OCI-M2 (cell line): ENCODE measurements at regions not wholly inside any gene's neighbourhood (a gene's known extent, or its start where the extent isn't known, plus 50 kb on each side); places are given as distances from the start of the nearest gene placed in this dataset.

Source experiments
- DNase-seq: peaks from one replicate; lab custom pipeline; 2025; ENCODE audit not compliant: unreplicated experiment; lab: John Stamatoyannopoulos, UW

GRCh38 chr5:167792514-167792913, 498.9 kb upstream of the WWC1 start:
- no peak for DNase-seq

- no peak for DNase-seq
Observed at GRCh38 chr5:167793700-167794099, 497.7 kb upstream of the WWC1 start.

GRCh38 chr5:167794121-167794520, 497.3 kb upstream of the WWC1 start:
- no peak for DNase-seq

- DNase-seq = no peak
Observed at GRCh38 chr5:167796672-167797071, 494.8 kb upstream of the WWC1 start.

- DNase-seq = no peak
Observed at GRCh38 chr5:167797933-167798332, 493.5 kb upstream of the WWC1 start.

- DNase-seq = no peak
Observed at GRCh38 chr5:167798448-167798847, 493.0 kb upstream of the WWC1 start.

GRCh38 chr5:167800427-167800826, 491.0 kb upstream of the WWC1 start:
- DNase-seq = no peak

- no peak for DNase-seq
Observed at GRCh38 chr5:167801999-167802398, 489.4 kb upstream of the WWC1 start.

- DNase-seq = no peak
Observed at GRCh38 chr5:167802755-167803431, 488.6 kb upstream of the WWC1 start.

- no peak for DNase-seq
Observed at GRCh38 chr5:167804512-167805220, 486.8 kb upstream of the WWC1 start.

GRCh38 chr5:167810573-167810972, 480.9 kb upstream of the WWC1 start:
- DNase-seq = no peak

- no peak for DNase-seq
Observed at GRCh38 chr5:167812871-167813270, 478.6 kb upstream of the WWC1 start.

GRCh38 chr5:167813389-167813788, 478.1 kb upstream of the WWC1 start:
- no peak for DNase-seq

GRCh38 chr5:167814040-167814439, 477.4 kb upstream of the WWC1 start:
- no peak for DNase-seq

GRCh38 chr5:167814828-167815227, 476.6 kb upstream of the WWC1 start:
- DNase-seq = no peak

GRCh38 chr5:167816354-167816753, 475.1 kb upstream of the WWC1 start:
- no peak for DNase-seq

GRCh38 chr5:167816864-167817263, 474.6 kb upstream of the WWC1 start:
- DNase-seq = no peak

GRCh38 chr5:167819406-167819805, 472.0 kb upstream of the WWC1 start:
- no peak for DNase-seq

GRCh38 chr5:167820101-167820990, 471.1 kb upstream of the WWC1 start:
- DNase-seq = no peak

- DNase-seq = no peak
Observed at GRCh38 chr5:167821151-167821550, 470.3 kb upstream of the WWC1 start.

GRCh38 chr5:167821669-167822068, 469.8 kb upstream of the WWC1 start:
- DNase-seq = no peak

GRCh38 chr5:167822241-167822640, 469.2 kb upstream of the WWC1 start:
- DNase-seq = no peak
